HG02840 (cell line): ENCODE measurements at regions not wholly inside any gene's neighbourhood (a gene's known extent, or its start where the extent isn't known, plus 50 kb on each side); places are given as distances from the start of the nearest gene placed in this dataset.
A peak's percentile ranks its signal among the peaks of the same experiment; 100 is the strongest.

ENCODE experiments used
- ATAC-seq: cut with Tn5 transposase; IDR thresholded peaks from one replicate; pipeline ENCODE4 v1.9.1; 2021; ENCODE audit warnings: mild to moderate bottlenecking, moderate library complexity, moderate number of reproducible peaks; ENCODE audit not compliant: unreplicated experiment, low FRiP score

DNA sequence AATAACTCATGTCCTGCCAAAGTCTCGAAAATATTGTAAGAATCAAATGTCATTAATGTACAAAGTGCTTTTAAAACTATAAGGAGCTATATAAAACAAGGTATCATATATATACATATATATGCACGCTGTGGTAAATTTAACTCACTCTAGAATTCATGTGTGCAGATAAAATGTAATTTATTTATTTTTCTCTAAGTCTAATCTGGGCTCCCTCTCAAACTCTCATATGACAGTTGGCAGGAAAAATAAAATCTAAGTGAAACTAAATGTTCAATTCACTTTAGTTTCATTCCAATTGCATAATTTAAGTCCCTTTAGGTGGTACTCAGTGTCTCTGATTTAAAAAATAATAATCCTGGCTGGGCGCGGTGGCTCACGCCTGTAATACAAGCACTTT is 372.0 kb upstream of the DAB1 start:
- no peak for ATAC-seq

DNA sequence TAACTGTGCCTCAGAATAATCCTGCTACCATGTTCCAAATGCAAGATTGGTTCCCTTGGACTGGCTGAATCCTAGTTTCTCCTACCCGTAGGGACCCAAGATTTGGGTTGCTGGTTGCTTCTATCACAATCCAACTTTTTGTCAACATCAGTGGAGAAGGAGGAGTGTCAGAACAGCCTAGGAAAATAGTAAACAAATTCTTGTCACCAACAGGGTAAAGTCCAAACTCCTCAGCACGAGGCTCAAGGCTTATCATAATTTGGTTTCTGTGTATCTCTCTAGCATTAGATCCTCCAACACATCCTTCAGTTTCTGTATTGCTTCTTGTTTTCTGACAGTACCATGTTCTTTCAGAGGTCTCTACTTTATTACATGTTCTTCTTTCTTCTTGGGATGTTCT is 370.2 kb upstream of the DAB1 start:
- ATAC-seq, result no peak

DNA sequence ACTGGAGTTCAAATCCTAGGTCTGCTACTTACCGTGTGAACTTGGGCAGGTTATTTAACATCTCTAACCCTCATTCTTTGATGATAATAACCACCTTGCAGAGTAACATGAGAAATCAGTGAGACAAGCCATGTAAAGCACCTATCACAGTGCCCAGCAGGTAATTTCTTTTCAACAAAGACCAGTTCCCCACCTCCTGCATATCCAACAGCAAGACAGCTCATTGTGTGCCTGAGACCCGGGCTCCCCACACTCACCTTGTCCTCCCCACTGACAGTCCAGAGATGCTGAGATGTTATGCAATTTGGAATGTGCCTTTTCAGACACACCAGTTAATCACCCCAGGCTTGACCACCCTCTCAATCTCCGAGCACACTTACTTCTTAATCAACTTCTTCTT is 367.6 kb upstream of the DAB1 start:
- ATAC-seq, result no peak

DNA sequence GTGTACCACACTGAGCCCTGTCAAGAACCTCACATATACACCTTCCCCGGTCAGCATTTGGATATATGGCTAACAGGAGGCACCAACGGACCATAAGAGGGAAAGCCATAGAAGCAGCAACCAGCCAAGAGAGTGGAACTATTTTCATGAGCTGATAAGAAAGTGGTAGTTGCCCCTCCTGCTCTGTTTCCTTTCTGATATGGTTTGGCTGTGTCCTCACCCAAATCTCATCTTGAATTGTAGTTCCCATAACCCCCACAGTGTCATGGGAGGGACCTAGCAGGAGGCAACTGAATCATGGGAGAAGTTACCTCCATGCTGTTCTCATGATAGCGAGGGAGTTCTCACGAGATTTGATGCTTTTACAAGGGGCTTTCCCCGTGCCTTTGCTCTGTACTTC is 366.1 kb upstream of the DAB1 start:
- no peak for ATAC-seq

DNA sequence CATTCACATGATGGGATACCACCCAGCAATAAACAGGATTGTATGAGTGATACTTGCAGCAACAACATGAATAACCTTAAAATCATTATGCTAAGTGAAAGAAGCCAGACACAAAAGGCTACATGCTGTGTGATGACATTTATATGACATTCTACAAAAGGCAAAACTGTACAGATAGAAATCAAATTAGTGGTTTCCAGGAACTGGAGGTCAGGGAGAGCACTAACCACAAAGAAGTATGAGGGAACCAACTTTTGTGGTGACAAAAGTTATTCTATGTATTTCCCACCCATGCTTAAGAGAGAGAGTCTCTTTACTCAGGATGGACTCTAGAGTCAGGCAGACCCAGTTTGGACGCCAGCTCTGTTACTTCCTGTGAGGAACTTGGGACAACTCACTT is 364.5 kb upstream of the DAB1 start:
- ATAC-seq, result no peak

DNA sequence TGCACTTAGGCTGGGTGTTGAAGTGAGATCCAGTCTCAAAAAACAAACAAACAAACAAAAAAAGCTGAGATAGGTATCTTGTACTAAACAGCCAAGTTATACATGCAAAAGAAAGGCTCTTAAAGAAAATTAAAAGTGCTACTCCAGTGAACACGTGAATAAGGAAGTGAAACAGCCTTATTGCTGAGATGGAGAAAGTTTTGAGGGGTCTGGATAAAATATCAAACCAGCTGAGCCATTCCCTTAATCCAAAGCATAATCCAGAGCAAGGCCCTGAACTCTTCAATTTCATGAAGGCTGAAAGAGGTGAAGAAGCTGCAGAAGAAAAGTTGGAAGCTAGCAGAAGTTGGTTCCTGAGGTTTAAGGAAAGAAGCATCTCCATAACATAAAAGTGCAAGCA is 360.5 kb upstream of the DAB1 start:
- no peak for ATAC-seq

DNA sequence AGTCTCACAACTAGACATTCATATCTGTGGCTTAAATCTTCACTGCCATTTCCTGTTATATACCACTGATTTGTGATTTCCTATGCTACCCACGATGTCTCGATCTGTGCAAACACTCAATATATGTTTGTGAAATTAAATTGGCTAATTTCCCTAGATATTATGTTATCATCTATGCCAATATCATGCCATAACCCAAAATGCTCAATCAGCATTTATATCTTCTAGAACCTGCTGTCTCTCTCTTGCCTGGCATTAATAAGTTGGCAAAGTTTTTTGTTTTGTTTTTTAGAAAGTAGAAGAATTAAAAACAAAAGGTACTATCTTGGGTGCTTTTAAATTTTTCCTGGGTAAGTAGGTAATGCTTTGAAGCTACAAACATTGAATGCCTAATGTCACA is 358.5 kb upstream of the DAB1 start:
- no peak for ATAC-seq

DNA sequence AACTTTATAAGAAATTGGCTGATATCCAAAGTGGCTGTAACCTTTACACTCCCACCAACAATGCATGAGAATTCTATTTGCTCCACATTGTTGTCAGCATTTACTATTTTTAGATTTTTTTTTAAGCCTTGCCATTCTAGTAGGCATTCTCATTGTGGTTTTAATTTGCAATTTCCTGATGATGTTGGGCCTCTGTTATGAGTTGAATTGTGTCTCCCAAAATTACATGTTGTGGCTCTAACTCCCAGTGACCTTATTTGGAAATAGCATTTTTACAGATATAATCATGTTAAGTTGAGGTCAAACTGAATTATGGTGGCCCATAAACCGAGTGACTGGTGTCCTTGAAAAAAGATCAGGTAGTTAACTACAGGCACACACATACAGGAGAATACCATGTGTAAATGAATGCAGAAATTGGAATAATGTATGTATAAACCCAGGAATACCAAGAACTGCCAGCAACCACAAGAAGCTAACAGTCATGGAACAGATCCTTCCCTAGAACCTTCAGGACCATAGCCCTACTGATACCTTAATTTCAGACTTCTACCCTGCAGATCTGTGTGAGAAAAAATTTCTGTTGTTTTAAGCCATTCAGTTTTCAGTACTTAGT is 348.8 kb upstream of the DAB1 start:
- no peak for ATAC-seq

DNA sequence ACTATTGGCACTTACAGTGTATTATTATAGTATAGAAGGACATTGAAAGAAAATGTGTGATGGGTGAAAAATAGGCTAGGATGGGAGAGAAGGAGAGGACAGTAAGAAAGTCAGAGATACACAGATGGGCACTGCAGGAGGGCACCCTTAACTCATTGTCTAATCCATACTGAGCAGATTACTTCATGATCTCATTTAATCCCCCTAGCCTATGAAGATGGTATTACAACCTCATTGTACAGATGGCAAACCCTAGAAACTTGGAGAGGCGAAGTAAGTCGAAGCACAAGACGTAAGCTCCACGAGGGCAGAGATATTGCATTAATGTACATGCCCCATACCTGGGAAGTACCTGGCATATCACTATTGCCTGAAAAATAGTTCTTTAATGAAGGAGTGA is 346.9 kb upstream of the DAB1 start:
- no peak for ATAC-seq

DNA sequence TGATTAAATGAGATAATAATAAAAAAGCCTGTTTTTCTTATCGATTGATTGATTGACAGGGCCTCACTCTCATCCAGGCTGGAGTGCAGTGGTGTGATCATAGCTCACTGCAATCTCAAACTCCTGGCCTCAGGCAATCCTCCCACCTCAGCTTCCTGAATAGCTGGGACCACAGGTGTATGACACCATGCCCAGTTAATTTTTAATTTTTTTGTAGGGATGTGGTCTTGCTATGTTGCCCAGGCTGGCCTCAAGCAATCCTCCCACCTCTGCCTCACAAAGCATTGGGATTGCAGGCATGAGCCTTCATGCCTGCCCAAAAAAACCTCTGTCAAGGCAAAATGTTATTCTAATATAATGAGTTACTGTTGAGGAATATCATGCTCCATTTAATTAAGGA is 346.4 kb upstream of the DAB1 start:
- no peak for ATAC-seq

DNA sequence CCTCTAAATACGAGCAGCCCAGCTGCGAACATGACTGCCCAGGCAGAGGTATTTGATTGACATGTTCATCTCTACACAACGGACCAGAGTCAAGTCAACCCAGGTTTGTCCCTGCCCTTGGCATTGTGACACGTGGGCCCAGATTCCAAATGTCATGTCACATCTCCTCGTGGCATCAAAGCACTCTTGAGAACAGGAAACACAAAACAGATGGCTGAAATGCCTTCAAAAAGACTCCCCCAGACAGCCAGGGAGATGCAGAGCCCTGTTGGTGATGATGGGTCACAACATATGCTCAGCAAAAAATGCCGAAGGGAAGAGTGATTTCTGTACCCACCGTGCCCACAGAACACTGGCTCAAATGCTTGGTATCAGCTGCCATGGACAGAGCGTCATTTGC is 337.8 kb upstream of the DAB1 start:
- ATAC-seq, result no peak

DNA sequence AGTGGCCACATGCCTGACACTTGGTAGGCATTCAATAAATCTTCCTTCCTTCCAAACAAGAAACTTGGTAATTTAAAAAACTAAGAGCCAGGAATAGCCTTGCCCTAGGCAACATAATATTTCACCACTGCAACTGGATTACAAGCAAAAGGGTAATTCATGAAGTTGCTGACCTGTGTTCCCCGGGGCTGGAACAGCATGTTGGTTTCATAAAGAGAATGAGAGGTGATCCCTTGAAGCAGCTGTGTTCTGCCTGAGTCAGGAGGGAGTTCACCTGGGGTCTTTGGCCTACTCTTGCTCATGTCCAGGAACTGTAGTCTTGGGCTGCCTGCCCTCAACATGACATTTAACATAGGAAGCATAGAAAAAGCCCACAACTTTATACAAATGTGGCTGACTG is 329.0 kb upstream of the DAB1 start:
- ATAC-seq, result no peak

DNA sequence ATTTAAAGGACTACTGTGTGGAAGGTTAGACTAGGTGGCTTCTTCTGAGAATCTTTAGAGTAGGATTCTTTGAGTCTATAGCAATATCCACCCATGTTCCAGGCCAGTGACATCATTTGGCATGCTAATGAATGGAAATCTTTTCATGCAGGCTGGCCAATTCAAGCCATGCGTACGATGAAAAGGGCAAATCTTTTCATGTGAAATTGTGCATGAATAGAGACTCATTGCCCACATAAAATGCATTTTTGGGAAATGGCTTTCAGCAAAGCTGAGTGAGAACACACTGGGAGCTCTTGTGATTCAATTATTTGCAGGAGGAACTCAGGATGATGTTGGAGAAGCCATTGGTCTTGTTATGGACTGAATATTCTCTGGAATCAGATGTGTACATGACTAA is 324.9 kb upstream of the DAB1 start:
- no peak for ATAC-seq

DNA sequence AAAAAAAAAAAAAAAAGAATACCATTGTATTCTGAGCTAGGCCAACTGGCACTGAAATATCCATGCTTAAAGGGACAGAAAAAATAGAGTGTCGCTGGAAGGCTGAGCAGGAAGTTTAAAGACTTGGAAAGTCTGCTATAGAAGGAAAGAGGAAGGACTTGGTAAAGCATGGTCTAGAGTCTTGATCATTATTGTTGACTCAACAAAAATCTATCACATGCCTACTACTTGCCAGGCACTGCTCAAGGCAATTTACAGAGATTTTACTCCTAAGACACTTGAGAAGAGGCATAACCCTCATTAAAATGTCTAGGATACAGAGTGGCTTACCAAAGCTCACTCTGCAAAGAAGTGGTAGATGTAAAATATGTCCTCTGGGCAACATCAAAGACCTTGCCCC is 324.0 kb upstream of the DAB1 start:
- no peak for ATAC-seq

DNA sequence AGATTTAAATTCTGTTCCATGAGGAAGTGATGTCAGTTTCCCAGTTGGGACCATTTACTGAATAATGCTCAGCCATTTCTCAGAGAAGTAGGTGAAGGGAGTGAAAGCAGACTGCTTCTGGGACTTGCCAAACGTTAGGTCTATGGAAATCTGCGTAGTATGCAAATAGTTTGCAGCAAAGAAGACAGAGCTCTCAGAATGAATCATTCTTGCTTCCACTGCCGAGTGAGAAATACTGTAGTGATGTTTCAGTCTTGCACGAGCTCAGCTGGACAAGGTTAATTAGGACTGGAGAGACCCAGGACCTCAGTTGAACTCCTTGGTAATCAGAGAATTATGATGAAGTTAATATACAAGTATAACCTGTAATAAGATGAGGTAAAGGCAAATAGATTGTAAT is 317.7 kb upstream of the DAB1 start:
- peak; percentile 67 for ATAC-seq

DNA sequence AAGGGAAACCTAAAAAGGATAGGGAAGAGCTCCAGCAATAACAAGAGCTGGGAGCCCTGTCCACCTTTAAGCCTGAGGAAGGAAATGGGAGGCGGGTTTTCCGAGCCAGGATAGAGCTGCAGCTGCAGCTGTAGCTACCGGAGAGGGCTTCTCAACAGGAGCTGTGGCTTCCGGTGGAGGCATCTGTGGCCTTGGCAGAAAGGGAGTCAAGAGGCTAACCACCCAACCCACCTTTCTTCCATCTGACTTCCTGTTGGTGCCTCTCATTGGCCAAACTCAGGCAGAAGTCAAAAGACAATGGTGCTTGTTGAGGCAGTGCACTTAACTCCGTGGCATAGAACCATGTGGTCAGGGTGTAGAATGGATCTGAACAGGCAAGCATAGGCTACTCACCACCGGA is 313.1 kb upstream of the DAB1 start:
- no peak for ATAC-seq

DNA sequence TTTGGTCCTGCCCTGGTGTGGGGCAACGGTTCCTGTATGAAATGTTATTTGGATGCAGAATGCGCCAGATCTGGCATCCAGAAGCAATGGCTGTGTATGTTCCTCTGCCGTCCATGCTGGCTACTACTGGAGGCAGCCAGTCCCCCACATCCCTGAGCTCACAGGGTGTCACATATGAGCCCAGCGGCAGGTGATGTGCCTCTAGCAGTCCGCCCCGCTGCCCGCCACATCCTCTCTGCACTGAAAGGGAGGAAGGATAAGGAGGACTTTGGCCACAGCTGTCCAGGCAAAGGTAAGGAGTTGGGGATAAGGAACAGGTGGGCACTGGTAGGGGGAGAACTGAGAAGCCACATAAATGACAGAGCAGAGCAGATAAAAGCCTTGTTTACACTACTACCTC is 305.3 kb upstream of the DAB1 start:
- ATAC-seq, result no peak

DNA sequence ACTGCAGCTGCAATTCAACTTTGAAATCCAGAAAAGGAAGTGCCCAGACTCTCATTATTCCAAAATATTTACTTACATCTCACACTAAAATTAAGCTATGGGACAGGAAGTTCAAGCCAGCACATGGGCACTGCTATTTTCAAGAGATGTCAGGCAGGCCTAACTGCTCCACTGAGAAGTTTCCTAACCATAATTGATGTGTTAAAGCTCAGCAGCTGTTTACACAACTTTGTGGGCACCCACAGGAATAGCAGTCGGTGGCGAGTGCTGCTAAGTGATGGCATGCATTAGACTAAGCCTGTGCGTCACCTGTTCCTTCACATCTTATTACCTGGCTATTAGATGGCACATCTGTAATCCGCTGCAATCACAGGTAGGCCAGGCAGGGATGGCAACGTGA is 303.3 kb upstream of the DAB1 start:
- no peak for ATAC-seq

DNA sequence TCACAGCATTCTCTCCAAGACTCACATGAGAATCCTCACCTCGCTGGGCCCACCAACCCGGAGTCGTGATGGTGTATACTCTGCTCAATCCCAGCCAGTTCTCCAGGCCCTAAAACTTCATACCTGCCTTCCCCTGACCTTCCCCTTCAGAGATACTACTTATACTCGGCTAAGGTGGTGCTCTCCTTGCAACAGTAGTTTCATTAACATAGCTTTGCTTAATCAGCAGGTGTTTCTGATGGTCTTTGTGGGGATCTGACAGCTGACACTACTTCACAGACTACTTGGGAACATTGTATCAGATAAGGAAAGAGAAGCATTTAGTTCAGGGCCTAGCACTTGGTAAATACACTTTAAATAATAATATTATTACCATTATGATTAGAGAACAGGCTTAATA is 301.5 kb upstream of the DAB1 start:
- no peak for ATAC-seq

DNA sequence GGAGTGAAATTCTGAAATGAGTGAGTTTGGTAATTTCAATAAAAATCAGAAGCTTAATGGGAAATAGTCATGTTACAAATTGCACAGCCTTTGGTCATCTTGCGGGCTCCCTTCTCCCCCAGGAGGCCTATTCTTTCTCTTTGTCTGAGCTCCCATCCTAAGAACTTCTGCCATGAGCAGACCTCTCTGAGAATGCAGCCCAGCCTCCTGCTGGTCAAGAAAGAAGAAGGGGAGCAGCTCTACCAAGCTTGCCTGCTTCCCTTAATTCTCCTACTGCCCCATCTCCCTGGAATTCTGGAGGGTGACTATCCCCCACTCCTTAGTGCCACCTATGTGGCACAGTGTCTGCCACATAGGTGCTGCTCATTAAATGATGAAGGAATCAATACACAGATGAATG is 300.7 kb upstream of the DAB1 start:
- no peak for ATAC-seq

DNA sequence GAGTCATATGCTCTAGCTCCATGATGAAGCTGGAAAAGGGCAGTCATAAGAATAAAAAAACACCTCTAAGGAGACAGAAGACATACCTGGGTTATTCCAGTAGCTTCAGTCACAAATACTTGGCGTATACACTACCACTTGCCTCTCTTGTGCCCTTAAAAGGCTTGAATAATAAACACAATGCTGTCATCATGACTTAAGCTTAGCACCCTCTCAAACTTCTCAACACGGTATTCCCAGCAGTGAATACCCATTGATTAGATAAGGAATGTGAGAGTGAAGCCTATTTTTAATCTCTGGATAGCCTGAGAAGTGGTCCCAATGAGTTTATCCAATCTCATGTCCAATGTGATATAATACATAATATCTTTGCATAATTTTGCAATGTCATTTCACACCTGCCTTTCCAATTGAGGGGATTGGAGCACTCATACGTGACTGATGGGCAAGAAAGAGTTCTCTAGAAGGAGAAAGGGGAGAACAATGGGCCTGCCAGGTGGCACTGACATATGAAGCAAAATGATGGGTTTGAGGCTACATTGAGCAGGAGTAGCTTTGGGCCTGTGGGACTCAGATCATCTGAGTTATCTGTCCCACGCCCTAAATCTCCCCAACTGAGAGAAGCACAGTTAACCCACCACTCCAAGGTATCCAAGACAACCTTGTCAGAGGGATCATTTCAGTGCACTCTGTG is 298.6 kb upstream of the DAB1 start:
- no peak for ATAC-seq

DNA sequence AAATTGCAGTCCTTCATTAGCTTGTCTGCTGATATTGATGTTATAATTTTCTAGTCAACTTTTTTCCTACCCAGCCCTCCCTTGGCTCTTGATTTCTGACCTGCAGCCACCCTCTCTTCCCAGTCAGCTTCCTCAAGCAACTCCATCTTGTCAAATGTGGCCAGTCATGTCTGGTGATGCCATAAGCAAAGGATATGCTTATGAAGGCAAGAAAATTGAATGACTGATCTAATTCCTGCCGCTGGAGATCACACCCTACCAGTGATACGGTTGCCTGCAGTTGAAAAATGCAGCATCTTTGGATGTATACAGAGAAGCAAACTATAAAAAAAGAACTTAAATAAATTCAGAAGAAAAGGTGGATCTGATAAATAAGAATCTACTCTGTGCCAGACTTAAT is 297.1 kb upstream of the DAB1 start:
- ATAC-seq, result no peak

DNA sequence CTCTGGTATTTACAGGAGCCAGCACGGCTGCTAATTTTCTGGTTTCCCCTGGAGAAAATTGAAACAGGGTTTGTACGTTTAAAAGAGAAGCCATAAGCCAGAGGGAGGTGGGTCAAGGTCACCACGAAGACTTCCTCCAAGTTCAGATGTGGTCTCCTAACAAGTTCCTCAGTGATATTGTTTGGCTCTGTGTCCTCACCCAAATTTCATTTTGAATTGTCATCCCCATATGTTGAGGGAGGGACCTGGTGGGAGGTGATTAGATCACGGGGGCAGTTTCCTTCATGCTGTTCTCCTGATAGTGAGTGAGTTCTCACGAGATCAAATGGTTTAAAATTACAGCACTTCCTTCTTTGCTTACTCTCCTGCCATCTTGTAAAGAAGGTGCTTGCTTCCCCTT is 295.4 kb upstream of the DAB1 start:
- ATAC-seq, result no peak
